DND-41 (cell line): ENCODE measurements at regions not wholly inside any gene's neighbourhood (a gene's known extent, or its start where the extent isn't known, plus 50 kb on each side); places are given as distances from the start of the nearest gene placed in this dataset.

ENCODE experiments used
- ATAC-seq: fragments of 200-7000 bp; cut with Tn5 transposase; 3 replicates; pipeline ENCODE4 v1.9.1; 2021; ENCODE audit warnings: low read depth; ENCODE audit not compliant: insufficient read depth
- DNase-seq: peaks from one replicate; pipeline ENCODE4 v3.0.0-alpha.2; 2020
- H2AFZ ChIP-seq: 2 replicates; pipeline ENCODE4 v1.6.0; 2012; ENCODE audit warnings: low read depth, low read length
- H3K27ac ChIP-seq: 2 replicates; pipeline ENCODE4 v1.5.1; 2012; ENCODE audit warnings: low read length, inconsistent platforms
- H3K27me3 ChIP-seq: fragments of 200-600 bp; sonication (generic); 2 replicates; pipeline ENCODE4 v1.6.0; 2012; ENCODE audit warnings: low read length, mild to moderate bottlenecking, inconsistent platforms; ENCODE audit not compliant: insufficient read depth, poor library complexity
- H3K36me3 ChIP-seq: 2 replicates; pipeline ENCODE4 v1.5.1; 2012; ENCODE audit warnings: low read length, inconsistent platforms; ENCODE audit not compliant: insufficient read depth
- H3K4me1 ChIP-seq: 2 replicates; pipeline ENCODE4 v1.5.1; 2012; ENCODE audit warnings: mild to moderate bottlenecking, low read length; ENCODE audit not compliant: insufficient read depth
- H3K4me2 ChIP-seq: 2 replicates; pipeline ENCODE4 v1.6.0; 2012; ENCODE audit warnings: mild to moderate bottlenecking, moderate library complexity, low read length, inconsistent platforms; ENCODE audit not compliant: insufficient read depth
- H3K4me3 ChIP-seq, 2 experiments: fragments of 200-600 bp in 1 of 2; shearing (Covaris generic) in 1 of 2; 2 replicates each; pipeline ENCODE4 v1.5.1; 2012 to 2016; ENCODE audit warnings: inconsistent platforms in 2 of 2, low read length in 2 of 2, mild to moderate bottlenecking in 2 of 2, low read depth in 1 of 2, moderate library complexity in 1 of 2
- H3K79me2 ChIP-seq: 2 replicates; pipeline ENCODE4 v1.6.0; 2012; ENCODE audit warnings: low read length, inconsistent platforms; ENCODE audit not compliant: insufficient read depth
- H3K9ac ChIP-seq: 2 replicates; pipeline ENCODE4 v1.6.0; 2012; ENCODE audit warnings: low read depth, mild to moderate bottlenecking, inconsistent platforms, low read length, moderate library complexity
- H3K9me3 ChIP-seq: 2 replicates; pipeline ENCODE4 v1.5.1; 2012; ENCODE audit warnings: low read length, moderate library complexity, mild to moderate bottlenecking, inconsistent platforms; ENCODE audit not compliant: insufficient read depth, severe bottlenecking
- H4K20me1 ChIP-seq: 2 replicates; pipeline ENCODE4 v1.6.0; 2012; ENCODE audit warnings: low read length; ENCODE audit not compliant: insufficient read depth
- CTCF ChIP-seq: IDR thresholded peaks from 2 replicates; pipeline ENCODE4 v1.5.1; 2012; ENCODE audit warnings: borderline replicate concordance, low read length, moderate library complexity, mild to moderate bottlenecking; ENCODE audit not compliant: poor library complexity, severe bottlenecking; ENCODE audit errors: extremely low read depth
- EZH2 ChIP-seq: IDR thresholded peaks from 3 replicates; pipeline ENCODE4 v1.6.1; 2012; ENCODE audit warnings: borderline replicate concordance, low read depth, mild to moderate bottlenecking, moderate library complexity, low read length, inconsistent platforms; ENCODE audit not compliant: severe bottlenecking

GRCh38 chr13:86109107-86109506, 309.9 kb upstream of the SLITRK6 start:
- no peak overlapping the region for H2AFZ ChIP-seq
- no peak overlapping the region for H3K4me2 ChIP-seq
- no peak overlapping the region for H3K9ac ChIP-seq
- H3K9me3 ChIP-seq = no peaks in the 10 kb centered on the region
- no peaks in the 10 kb centered on the region for H3K4me1 ChIP-seq
- H3K27ac ChIP-seq = no peak overlapping the region
- ATAC-seq (no peak), DNase-seq (no peak)
- no peaks in the 10 kb centered on the region for H3K27me3 ChIP-seq
- H3K4me3 ChIP-seq = no peak overlapping the region
- TF ChIP-seq CTCF = no peak
- no peaks in the 10 kb centered on the region for H3K79me2 ChIP-seq
- H4K20me1 ChIP-seq = no peaks in the 10 kb centered on the region
- no peaks in the 10 kb centered on the region for H3K36me3 ChIP-seq

- Histone ChIP-seq H3K79me2 (no peaks in the 10 kb centered on the region), H3K27ac (no peak overlapping the region), H3K4me1 (no peaks in the 10 kb centered on the region), H4K20me1 (no peaks in the 10 kb centered on the region), H3K4me2 (no peak overlapping the region), H3K36me3 (no peaks in the 10 kb centered on the region), H3K9me3 (no peaks in the 10 kb centered on the region), H2AFZ (no peak overlapping the region), H3K27me3 (no peaks in the 10 kb centered on the region), H3K9ac (no peak overlapping the region), H3K4me3 (no peak overlapping the region)
- TF ChIP-seq CTCF = no peak
- ATAC-seq (no peak), DNase-seq (no peak)
Observed at GRCh38 chr13:86108334-86108733, 309.1 kb upstream of the SLITRK6 start.

- H3K9me3 ChIP-seq = no peaks in the 10 kb centered on the region
- TF ChIP-seq CTCF (no peak), EZH2 (no peak)
- H3K27me3 ChIP-seq = no peaks in the 10 kb centered on the region
- no peak overlapping the region for H3K9ac ChIP-seq
- no peak overlapping the region for H2AFZ ChIP-seq
- H3K79me2 ChIP-seq = no peaks in the 10 kb centered on the region
- H3K4me2 ChIP-seq = no peak overlapping the region
- DNase-seq (no peak), ATAC-seq (no peak)
- no peaks in the 10 kb centered on the region for H3K4me1 ChIP-seq
- H3K27ac ChIP-seq = no peak overlapping the region
- no peaks in the 10 kb centered on the region for H3K36me3 ChIP-seq
- no peaks in the 10 kb centered on the region for H4K20me1 ChIP-seq
- H3K4me3 ChIP-seq = no peak overlapping the region
Observed at GRCh38 chr13:86098511-86098910, 299.3 kb upstream of the SLITRK6 start.

- TF ChIP-seq EZH2 (no peak), CTCF (no peak)
- Histone ChIP-seq H3K4me2 (no peak overlapping the region), H3K9ac (no peak overlapping the region), H3K9me3 (no peaks in the 10 kb centered on the region), H3K4me1 (no peaks in the 10 kb centered on the region), H3K27ac (no peak overlapping the region), H2AFZ (no peak overlapping the region), H3K79me2 (no peaks in the 10 kb centered on the region), H3K4me3 (no peak overlapping the region), H4K20me1 (no peaks in the 10 kb centered on the region), H3K27me3 (no peaks in the 10 kb centered on the region), H3K36me3 (no peaks in the 10 kb centered on the region)
- DNase-seq (no peak), ATAC-seq (no peak)
Observed at GRCh38 chr13:86095351-86095750, 296.1 kb upstream of the SLITRK6 start.
